GM23248 (cell line): ENCODE measurements at regions not wholly inside any gene's neighbourhood (a gene's known extent, or its start where the extent isn't known, plus 50 kb on each side); places are given as distances from the start of the nearest gene placed in this dataset.

Source experiments
- DNase-seq: peaks from one replicate; pipeline ENCODE4 v3.0.0-alpha.2; 2015
- H2AFZ ChIP-seq: fragments of 200-600 bp; sonication (generic); 2 replicates; pipeline ENCODE4 v1.6.1; 2016; ENCODE audit warnings: antibody characterized with exemption
- H3F3A ChIP-seq: fragments of 200-600 bp; sonication (generic); 2 replicates; pipeline ENCODE4 v1.6.1; 2016; ENCODE audit warnings: mild to moderate bottlenecking, antibody characterized with exemption, mixed run types; ENCODE audit not compliant: insufficient read depth
- H3K27ac ChIP-seq: fragments of 200-600 bp; sonication (generic); 2 replicates; pipeline ENCODE4 v1.5.1; 2016; ENCODE audit warnings: mild to moderate bottlenecking
- H3K27me3 ChIP-seq: fragments of 200-600 bp; sonication (generic); replicated peaks from 2 replicates; pipeline ENCODE4 v1.6.1; 2016; ENCODE audit warnings: mild to moderate bottlenecking; ENCODE audit not compliant: insufficient read depth
- H3K36me3 ChIP-seq: fragments of 200-600 bp; sonication (generic); 2 replicates; pipeline ENCODE4 v1.6.1; 2016; ENCODE audit warnings: low read depth, mild to moderate bottlenecking
- H3K4me1 ChIP-seq: fragments of 200-600 bp; sonication (generic); 2 replicates; pipeline ENCODE4 v1.6.1; 2016; ENCODE audit warnings: mild to moderate bottlenecking; ENCODE audit not compliant: insufficient read depth
- H3K4me2 ChIP-seq: fragments of 200-600 bp; sonication (generic); one replicate; pipeline ENCODE4 v1.6.1; 2016; ENCODE audit warnings: mild to moderate bottlenecking; ENCODE audit not compliant: unreplicated experiment
- H3K4me3 ChIP-seq: fragments of 200-600 bp; sonication (generic); 2 replicates; pipeline ENCODE4 v1.5.1; 2016; ENCODE audit warnings: mild to moderate bottlenecking
- H3K79me2 ChIP-seq: fragments of 200-600 bp; sonication (generic); 2 replicates; pipeline ENCODE4 v1.6.1; 2016; ENCODE audit warnings: mild to moderate bottlenecking; ENCODE audit not compliant: insufficient read depth
- H3K9ac ChIP-seq: fragments of 200-600 bp; sonication (generic); 2 replicates; pipeline ENCODE4 v1.6.1; 2016; ENCODE audit warnings: mild to moderate bottlenecking
- H3K9me2 ChIP-seq: fragments of 200-600 bp; sonication (generic); 2 replicates; pipeline ENCODE4 v1.6.1; 2016; ENCODE audit warnings: mixed run types, mild to moderate bottlenecking, moderate library complexity; ENCODE audit not compliant: insufficient read depth
- H3K9me3 ChIP-seq: fragments of 200-600 bp; sonication (generic); one replicate; pipeline ENCODE4 v1.6.1; 2017; ENCODE audit warnings: low read depth
- H4K20me1 ChIP-seq: fragments of 200-600 bp; sonication (generic); 2 replicates; pipeline ENCODE4 v1.6.0; 2016; ENCODE audit not compliant: insufficient read depth
- EZH2 ChIP-seq: fragments of 200-600 bp; sonication (generic); IDR thresholded peaks from 2 replicates; pipeline ENCODE4 v1.6.1; 2018; ENCODE audit warnings: antibody characterized with exemption, mild to moderate bottlenecking; ENCODE audit not compliant: insufficient read depth, poor library complexity, severe bottlenecking
- EZH2phosphoT487 ChIP-seq: fragments of 200-600 bp; sonication (generic); IDR thresholded peaks from 2 replicates; pipeline ENCODE4 v1.6.1; 2018; ENCODE audit warnings: antibody characterized with exemption, moderate library complexity, mild to moderate bottlenecking, low read depth; ENCODE audit not compliant: insufficient read depth
- WGBS, 2 experiments: methylation state at CpG; one replicate each; pipeline ENCODE4 v1.1.6; 2015 to 2017; ENCODE audit warnings: low lambda C conversion rate in 2 of 2, low coverage in 1 of 2; ENCODE audit errors: missing lambda C conversion rate in 2 of 2; 5-methylcytosine and 5-hydroxymethylcytosine counted together
- in situ Hi-C: fragments of 300-500 bp; cut with MboI; formaldehyde crosslinking; loops from 2 replicates; pipeline ENCODE4 v1.15.0; 2020

DNA sequence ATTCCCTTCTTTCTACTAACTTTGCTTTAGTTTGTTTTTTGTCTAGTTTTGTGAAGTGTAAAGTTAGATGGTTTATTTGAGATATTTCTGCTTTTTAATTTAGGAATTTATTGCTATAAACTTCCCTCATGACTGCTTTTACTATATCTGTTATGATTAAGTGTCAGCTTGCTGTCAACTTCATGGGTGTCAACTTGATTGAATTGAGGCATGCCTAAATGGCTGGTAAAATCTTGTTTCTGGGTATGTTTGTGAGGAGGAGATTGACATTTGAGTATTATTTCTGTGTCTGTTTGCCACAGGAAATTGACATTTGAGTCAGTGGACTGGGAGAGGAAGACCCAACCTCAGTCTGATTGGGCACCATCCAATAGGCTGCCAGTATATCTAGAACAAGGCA, 1147.0 kb upstream of the EYS start:
- Histone ChIP-seq H3K79me2 (no peaks in the 10 kb centered on the region), H3K4me2 (no peak overlapping the region), H3K4me1 (no peaks in the 10 kb centered on the region), H3K36me3 (no peaks in the 10 kb centered on the region), H3K4me3 (no peak overlapping the region), H3K9me3 (no peaks in the 10 kb centered on the region), H3K9ac (no peak overlapping the region), H3K27me3 (no peaks in the 10 kb centered on the region), H3F3A (no peaks in the 10 kb centered on the region), H3K9me2 (no peaks in the 10 kb centered on the region), H2AFZ (no peak overlapping the region), H4K20me1 (no peaks in the 10 kb centered on the region), H3K27ac (no peak overlapping the region)
- DNase-seq, result no peak
- TF ChIP-seq EZH2phosphoT487, result no peak
- no peak for TF ChIP-seq EZH2
- in situ Hi-C loops, result no loop called here

DNA sequence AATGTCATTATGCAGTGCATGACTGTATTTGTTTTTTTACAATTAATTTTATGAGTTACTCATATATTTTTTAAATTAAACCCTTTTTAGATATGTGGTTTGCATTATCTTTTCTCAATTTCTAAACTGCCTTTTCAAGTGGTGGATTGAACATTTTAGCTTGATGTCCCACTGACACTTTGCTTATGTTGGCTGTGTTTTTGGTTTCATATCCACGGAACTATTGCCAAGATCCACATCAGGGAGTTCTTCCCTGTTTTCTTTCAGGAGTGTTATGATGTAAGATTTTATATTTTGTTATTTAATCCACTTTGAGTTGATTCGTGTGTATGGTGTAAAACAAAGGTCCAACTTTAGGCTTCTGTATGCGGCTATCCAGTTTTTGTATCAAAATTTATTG, 1144.9 kb upstream of the EYS start:
- Histone ChIP-seq H3K9ac (no peak overlapping the region), H3K4me2 (no peak overlapping the region), H3K4me1 (no peaks in the 10 kb centered on the region), H3K9me3 (no peaks in the 10 kb centered on the region), H3K27ac (no peak overlapping the region), H4K20me1 (no peaks in the 10 kb centered on the region), H3K79me2 (no peaks in the 10 kb centered on the region), H3K4me3 (no peak overlapping the region), H3K36me3 (no peaks in the 10 kb centered on the region), H2AFZ (no peak overlapping the region), H3K27me3 (no peaks in the 10 kb centered on the region), H3K9me2 (no peaks in the 10 kb centered on the region), H3F3A (no peaks in the 10 kb centered on the region)
- in situ Hi-C loops, result no loop called here
- no peak for DNase-seq
- 22 to 27% methylated on average over 3 of the region's 3 CpGs for WGBS, 2 experiments
- TF ChIP-seq EZH2phosphoT487, result no peak
- TF ChIP-seq EZH2, result no peak

GRCh38 chr6:66849843-66850242, 1142.8 kb upstream of the EYS start:
- no peaks in the 10 kb centered on the region for H3K9me2 ChIP-seq
- no peak for TF ChIP-seq EZH2
- no peak for TF ChIP-seq EZH2phosphoT487
- H3K9ac ChIP-seq, result no peak overlapping the region
- H2AFZ ChIP-seq, result no peak overlapping the region
- DNase-seq, result no peak
- no peaks in the 10 kb centered on the region for H3K9me3 ChIP-seq
- in situ Hi-C loops, result no loop called here
- H3K79me2 ChIP-seq, result no peaks in the 10 kb centered on the region
- no peaks in the 10 kb centered on the region for H3K27me3 ChIP-seq
- H3K36me3 ChIP-seq, result no peaks in the 10 kb centered on the region
- H3K27ac ChIP-seq, result no peak overlapping the region
- no peaks in the 10 kb centered on the region for H3K4me1 ChIP-seq
- H3K4me2 ChIP-seq, result no peak overlapping the region
- no peaks in the 10 kb centered on the region for H4K20me1 ChIP-seq
- no peak overlapping the region for H3K4me3 ChIP-seq
- no peaks in the 10 kb centered on the region for H3F3A ChIP-seq

DNA sequence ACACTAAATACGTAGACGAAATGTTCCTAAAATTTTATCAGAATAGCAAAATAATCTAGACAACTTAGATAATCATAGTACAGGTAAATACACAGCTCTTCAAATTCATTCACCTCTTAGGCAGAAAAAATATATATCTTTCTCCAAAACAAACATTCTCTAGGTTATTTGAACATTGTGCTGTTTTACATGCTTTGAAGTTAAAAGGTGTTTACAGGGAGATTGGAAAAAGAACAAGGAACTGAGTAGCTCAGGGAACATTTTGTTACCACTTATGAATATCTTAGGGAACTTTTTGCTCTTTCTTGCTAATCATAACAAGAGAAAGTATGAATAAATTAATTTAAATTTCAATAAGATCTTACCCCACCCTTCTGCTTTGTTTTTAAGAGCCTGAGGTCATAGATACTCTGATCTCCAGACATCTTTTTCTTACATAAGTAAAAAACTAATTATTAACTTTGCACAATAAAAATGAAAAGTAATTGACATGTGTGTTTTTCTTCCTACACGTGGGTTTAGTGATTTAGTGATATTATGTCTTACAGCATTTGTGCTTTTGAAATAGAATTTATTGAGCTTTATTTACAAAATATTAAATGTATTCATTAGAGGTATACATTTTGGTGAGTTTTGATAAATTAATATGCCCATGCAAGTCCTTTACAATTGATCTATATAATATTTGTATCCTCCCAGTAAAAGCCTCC, 1141.4 kb upstream of the EYS start:
- Histone ChIP-seq H2AFZ (no peak overlapping the region), H3K36me3 (no peaks in the 10 kb centered on the region), H3K27me3 (no peaks in the 10 kb centered on the region), H3K27ac (no peak overlapping the region), H3K9me2 (no peaks in the 10 kb centered on the region), H3K9me3 (no peaks in the 10 kb centered on the region), H3K79me2 (no peaks in the 10 kb centered on the region), H3K9ac (no peak overlapping the region), H3K4me2 (no peak overlapping the region), H3K4me3 (no peak overlapping the region), H3K4me1 (no peaks in the 10 kb centered on the region), H4K20me1 (no peaks in the 10 kb centered on the region), H3F3A (no peaks in the 10 kb centered on the region)
- DNase-seq, result no peak
- 29 to 32% methylated on average over 3 of the region's 3 CpGs for WGBS, 2 experiments
- in situ Hi-C loops, result no loop called here
- TF ChIP-seq EZH2 (no peak), EZH2phosphoT487 (no peak)

GRCh38 chr6:66838764-66839163, 1131.7 kb upstream of the EYS start:
- Histone ChIP-seq H2AFZ (no peak overlapping the region), H3K79me2 (no peaks in the 10 kb centered on the region), H3K36me3 (no peaks in the 10 kb centered on the region), H3K9ac (no peak overlapping the region), H3K27me3 (no peaks in the 10 kb centered on the region), H3K4me1 (no peaks in the 10 kb centered on the region), H3K9me3 (peaks cover 5% of the 10 kb centered on the region), H3K27ac (no peak overlapping the region), H3K9me2 (no peaks in the 10 kb centered on the region), H4K20me1 (no peaks in the 10 kb centered on the region), H3K4me2 (no peak overlapping the region), H3F3A (no peaks in the 10 kb centered on the region), H3K4me3 (no peak overlapping the region)
- no peak for DNase-seq
- in situ Hi-C loops, result no loop called here
- 26% methylated on average over 5 of the region's 5 CpGs for WGBS, 2 experiments
- no peak for TF ChIP-seq EZH2
- no peak for TF ChIP-seq EZH2phosphoT487
